ENCODE measurements at regions not wholly inside any gene's neighbourhood (a gene's known extent, or its start where the extent isn't known, plus 50 kb on each side); places are given as distances from the start of the nearest gene placed in this dataset.

DNA sequence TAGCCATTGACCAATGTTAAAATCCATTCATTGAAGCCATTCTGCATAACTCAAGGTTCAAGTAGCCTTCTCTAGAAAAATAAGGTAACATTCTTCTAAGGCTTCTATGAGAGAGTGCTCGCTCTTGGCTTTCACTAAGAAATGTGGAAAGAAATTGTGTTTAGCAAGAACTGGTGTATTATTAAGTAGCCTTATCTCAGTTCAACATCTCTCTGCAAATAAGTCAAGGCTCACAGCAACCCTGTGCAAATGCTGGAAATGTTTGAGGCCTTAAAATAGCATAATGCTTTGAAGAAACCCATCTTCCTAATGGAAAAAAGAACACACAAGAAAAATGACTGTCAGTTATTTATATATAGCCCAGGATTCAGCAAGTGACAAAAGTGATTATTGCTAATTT is 254.1 kb upstream of the PROX1 start:
- in situ Hi-C loops (cut with HindIII; ENCODE audit: low pct_unique_long_range_greater_than_20kb, low sequenced_read_pairs): no loop called here
- DNase-seq (ENCODE audit: low read depth, low spot score): no peak

DNA sequence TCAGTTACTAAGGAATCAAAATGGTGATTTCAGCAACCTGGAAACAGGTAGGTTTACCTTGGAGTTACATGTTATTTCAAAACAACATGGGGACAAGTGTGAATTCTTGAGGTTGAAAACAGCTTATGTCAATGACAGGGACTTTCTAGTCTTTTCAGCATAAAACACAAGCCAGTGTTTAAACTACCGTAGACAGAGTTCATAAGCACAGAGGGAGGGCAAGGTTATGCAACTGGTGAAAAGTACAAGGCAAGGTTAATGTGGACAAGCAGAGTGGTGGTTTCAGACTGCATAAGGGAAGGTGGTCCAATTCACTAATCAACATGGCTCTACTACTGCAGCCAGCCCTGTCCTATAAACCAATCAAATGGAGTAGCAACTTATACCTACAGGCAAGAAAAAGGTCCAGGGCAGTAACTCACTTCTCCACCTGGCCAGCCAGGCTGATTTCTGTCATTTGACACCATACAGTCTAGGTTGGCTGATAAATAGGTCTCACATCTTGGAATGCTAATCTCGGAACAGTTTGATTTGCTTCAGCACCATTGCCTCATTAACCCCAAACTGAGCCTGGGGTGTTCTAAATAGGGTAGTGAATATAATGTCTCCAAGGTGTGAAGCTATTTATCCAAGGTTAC is 250.3 kb upstream of the PROX1 start:
- in situ Hi-C loops (cut with HindIII; ENCODE audit: low pct_unique_long_range_greater_than_20kb, low sequenced_read_pairs): no loop called here
- no peak for DNase-seq (ENCODE audit: low read depth, low spot score)

DNA sequence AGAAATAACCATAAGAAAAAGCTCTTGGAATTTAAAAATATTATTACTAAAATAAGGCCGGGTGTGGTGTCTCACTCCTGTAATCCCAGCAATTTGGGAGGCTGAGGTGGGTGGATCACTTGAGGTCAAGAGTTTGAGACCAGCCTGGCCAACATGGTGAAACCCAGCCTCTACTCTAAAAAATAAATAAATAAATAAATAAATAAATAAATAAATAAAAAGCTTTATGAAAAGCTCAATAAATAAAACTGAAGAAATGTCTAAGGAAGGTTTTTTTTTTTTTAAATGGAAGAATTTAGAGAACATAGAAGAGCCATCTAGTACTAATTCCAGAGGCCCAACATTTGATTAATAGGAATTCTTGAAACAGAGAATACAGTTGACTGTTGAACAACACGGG is 249.1 kb upstream of the PROX1 start:
- in situ Hi-C loops (cut with HindIII; ENCODE audit: low pct_unique_long_range_greater_than_20kb, low sequenced_read_pairs): no loop called here
- no peak for DNase-seq (ENCODE audit: low read depth, low spot score)

DNA sequence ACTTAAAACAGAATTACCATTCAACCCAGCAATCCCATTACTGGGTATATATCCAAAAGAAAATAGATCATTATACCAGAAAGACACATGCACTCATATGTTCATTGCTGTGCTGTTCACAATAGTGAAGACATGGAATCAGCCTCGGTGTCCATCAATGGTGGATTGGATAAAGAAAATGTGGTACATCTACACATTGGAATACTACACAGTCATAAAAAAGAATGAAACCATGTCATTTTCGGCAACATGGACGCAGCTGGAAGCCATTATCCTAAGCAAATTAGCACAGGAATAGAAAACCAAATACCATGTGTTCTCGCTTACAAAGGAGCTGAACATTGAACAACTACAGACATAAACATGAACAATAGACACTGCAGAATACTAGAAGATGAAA is 244.8 kb upstream of the PROX1 start:
- no peak for DNase-seq (ENCODE audit: low read depth, low spot score)
- in situ Hi-C loops (cut with HindIII; ENCODE audit: low pct_unique_long_range_greater_than_20kb, low sequenced_read_pairs): no loop called here

DNA sequence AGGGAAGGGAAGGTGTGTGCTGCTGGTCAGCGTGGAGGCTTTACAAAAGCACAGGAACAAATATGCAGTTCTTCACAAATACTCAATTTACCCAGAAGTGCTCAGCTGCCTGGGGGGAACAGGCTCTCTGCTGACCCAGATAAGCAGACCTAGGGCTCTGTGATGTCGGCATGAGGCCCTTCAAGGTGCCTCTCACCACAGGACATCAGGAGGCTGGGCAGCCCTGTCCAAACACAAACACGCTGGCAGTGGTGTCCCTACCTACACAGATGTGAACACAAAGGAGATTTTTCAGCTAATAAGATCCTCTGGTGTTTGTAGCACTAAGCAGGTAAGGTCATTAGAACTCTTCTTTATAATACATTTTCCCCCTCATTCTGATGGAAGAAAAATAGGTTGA is 243.0 kb upstream of the PROX1 start:
- in situ Hi-C loops (cut with HindIII; ENCODE audit: low pct_unique_long_range_greater_than_20kb, low sequenced_read_pairs): no loop called here

DNA sequence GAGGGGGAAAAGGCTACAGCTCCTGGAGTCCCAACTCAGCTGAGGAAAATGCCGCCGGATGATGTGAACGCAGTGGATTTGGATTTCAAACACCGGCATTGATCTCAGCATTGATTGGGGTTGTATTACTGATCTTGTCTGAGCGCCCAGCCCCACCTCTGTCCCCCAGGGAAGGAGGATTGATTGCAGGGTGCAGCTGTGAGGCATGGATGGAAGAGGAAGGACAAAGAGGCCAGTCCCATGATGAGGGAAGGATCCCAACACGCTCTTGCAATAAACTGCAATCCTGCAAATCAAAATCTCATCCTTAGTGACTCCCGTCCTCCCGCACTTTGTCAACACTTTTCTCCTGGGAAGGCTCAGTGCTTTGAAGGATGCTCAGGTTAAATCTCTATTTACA is 242.3 kb upstream of the PROX1 start:
- no peak for DNase-seq (ENCODE audit: low read depth, low spot score)

More for the DNA sequence above, 243.0 kb upstream of the PROX1 start:
- no peak for DNase-seq (ENCODE audit: low read depth, low spot score)

DNA sequence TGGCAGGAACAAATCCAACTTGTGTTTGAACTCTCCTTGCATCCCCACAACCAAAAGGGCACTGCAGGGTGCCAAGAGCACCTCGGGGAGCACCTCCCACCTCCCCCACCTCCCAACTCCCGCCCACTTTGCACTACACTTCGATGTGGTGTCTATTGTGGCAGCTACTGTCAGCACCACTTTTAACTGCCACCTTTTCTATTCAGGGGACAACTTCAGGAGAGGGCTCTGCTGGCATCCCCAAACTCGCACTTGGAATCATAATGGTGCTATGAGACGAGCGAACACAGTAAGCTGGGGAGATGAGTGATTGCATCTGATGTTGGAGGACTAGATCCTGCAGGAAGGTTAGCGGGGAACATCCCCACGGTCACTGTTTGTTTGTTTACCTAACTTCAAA is 238.2 kb upstream of the PROX1 start:
- in situ Hi-C loops (cut with HindIII; ENCODE audit: low pct_unique_long_range_greater_than_20kb, low sequenced_read_pairs): no loop called here
- DNase-seq (ENCODE audit: low read depth, low spot score): no peak

More for the DNA sequence above, 242.3 kb upstream of the PROX1 start:
- in situ Hi-C loops (cut with HindIII; ENCODE audit: low pct_unique_long_range_greater_than_20kb, low sequenced_read_pairs): no loop called here

DNA sequence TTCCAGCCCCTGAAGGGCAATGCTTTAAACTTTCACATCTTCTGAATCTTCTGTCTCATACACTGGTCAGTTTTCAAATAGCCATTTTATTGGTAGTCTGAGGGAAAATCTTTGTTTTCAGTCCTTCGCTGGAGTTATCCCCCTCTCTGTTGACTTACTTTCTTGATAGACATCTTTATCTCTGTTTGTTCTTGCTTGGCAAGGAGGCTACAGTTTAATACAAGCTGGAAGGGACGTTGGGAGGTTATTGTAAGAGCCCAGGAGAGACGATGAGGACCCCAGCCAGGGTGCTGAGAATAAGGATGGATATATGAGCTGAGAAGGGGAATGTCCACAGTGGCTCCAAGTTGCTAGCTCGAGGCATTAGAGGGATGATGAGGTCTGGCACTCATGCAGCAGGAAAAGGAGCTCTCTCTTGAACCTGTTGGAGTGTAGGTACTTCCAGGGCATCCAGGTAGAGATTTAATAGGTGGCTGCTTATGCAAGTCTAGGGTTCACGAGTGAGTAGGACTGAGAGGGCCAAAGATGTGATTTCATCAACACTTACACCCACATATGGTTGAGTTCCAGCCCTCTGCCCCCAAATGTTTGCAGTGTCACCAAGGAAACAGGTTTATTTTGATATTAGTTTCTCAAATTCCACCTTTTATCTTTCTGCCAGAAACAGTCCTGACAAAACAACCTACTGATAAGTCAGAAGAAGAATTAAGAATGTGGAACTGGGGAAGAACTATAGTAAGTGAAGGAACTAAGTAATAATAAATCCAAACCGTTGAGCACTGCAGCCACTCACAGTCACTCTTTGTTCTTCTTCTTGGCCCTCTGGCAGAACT is 237.3 kb upstream of the PROX1 start:
- in situ Hi-C loops (cut with HindIII; ENCODE audit: low pct_unique_long_range_greater_than_20kb, low sequenced_read_pairs): no loop called here
- DNase-seq (ENCODE audit: low read depth, low spot score): no peak

DNA sequence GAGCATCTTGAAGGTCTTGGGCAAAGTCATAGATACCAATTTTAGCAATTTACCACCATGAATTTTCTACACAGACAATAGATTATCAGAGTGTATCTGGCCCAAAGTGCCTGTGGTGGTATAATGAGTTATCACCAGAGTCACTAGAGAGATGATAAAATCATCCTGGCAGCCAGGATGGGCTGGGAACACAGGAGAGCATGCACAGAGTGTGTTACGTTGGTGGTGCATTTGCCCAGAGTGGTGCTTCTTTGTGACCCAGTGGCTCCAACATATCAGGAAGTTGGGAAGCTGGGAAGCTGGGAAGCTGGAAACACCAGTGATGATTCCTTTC is 236.7 kb upstream of the PROX1 start:
- in situ Hi-C loops (cut with HindIII; ENCODE audit: low pct_unique_long_range_greater_than_20kb, low sequenced_read_pairs): no loop called here
- DNase-seq (ENCODE audit: low read depth, low spot score): no peak

DNA sequence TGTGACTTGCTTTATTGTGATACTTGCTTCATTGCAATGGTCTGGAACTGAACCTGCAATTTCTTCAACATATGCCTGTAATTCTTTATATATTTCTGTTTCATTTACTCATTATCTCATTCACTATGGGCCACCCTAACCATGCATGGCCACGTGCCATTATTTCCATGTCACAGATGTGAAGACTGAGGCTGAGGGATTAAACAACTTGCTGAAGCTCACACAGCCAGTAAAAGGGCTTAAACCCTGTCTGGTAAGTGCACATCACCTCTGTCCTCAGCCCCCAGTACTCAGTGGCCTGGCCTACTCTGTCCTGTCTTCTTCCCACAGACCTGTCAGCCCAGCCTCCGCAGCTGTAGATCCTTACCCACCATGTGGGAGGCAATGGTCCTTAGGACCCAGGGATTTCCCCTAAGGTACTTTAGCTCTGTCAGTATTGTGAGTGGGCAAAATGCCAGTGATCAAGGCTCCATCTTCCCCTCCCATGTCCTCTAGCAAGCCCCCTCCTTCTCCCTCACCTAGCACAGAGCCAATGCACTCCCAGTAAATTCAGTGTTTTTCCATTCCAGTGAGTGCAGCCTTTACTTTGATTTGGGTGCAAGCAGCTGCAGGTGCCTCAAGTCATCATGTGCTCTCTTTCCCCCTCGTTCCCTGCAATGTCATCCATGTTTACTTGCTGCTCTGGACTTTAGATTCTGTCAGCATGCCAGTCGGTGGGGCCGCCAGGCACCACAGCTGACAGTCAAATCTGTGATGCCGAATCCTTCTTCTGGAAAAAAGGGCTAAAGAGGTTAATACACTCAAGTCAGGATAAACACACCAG is 228.2 kb upstream of the PROX1 start:
- in situ Hi-C loops (cut with HindIII; ENCODE audit: low pct_unique_long_range_greater_than_20kb, low sequenced_read_pairs): no loop called here
- no peak for DNase-seq (ENCODE audit: low read depth, low spot score)

DNA sequence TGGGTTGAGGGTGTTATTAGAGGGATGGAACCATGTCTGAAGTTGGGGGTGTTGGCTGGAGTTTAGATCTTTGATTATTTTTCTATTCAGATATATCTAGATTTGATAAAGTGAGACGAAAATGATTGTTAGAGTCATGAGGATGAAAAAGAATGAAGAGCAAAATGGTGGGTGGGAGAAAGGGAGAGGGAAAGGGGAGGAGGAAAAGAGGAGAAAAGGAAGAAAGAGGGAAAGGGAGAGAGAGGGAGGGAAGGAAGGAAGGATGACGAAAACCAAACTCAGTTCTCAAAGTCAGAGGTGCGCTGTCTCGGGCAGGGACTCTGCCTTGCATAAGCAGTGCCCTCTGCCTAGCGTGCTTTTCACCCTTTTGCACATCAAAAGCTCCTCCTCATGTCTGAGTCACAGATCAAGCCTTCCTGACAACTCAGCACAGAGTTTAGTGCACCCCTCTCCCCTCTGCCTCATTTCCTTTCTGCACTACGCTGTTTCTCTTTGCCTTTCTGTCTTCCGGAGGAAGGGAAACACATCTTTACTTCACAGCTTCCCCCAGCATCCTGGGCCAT is 225.8 kb upstream of the PROX1 start:
- no peak for DNase-seq (ENCODE audit: low read depth, low spot score)
- in situ Hi-C loops (cut with HindIII; ENCODE audit: low pct_unique_long_range_greater_than_20kb, low sequenced_read_pairs): no loop called here

DNA sequence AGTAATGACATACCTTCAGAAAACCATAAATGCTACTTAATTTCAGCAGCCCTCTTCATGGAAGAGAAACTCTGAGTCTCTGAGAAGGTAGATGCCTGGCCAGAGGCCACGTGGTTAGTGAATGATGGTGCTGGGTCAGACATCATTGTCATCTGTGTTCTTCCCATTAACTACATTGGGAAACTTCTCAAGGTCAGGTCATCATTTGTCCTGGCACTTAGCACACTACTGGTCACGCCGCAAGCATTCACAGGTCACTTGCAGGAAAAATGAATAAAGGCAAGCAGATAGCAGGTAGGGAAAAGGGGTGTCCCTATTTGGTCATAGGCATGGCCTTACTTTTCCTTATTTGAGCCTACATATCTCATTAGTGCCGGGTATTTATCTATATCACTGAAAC is 220.1 kb upstream of the PROX1 start:
- no peak for DNase-seq (ENCODE audit: low read depth, low spot score)
- in situ Hi-C loops (cut with HindIII; ENCODE audit: low pct_unique_long_range_greater_than_20kb, low sequenced_read_pairs): no loop called here

DNA sequence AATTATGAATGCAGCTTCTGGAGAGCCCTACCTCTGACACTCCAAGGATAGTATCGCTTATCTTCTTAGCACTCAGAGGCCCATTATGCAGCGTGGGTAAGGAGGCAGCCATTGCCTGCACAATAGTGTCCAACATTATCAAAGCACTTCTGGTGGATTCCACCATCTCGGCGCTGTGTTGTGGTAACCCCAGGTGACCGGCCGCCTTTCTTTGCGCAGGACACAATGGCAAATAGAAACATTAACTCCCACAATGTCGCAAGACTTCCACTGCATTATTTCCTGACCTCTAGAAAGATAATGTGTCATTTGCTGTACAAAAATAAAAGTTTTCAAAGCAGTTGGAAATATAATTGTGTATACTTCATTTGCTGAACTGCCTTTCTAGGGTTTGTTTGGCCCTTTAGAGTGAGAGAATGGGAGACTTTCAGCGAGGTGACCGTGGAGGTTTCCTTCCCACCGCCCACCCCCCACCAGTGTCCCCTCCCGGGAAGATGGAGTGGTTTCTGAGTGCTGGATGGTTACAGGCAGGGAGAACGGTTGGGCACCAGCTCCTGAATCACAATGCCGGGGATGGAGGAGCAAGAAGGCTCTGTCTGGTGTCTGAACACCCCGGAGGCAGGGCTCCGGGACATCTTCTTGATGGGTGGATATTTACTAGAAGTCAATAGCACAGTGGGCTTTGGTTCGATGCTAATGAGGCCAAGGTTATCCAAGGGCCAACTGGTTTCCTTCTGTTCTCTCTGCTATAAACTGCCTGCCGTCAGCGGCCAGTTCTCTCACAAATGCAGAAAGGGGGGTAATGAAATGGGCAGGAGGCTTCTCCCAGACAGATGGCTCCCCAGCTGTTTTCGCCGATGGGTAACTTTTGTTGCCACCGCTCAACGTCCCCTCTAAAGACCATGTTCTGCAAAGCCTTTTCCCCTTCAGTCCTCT is 215.4 kb upstream of the PROX1 start:
- DNase-seq (ENCODE audit: low read depth, low spot score): no peak
- in situ Hi-C loops (cut with HindIII; ENCODE audit: low pct_unique_long_range_greater_than_20kb, low sequenced_read_pairs): no loop called here

DNA sequence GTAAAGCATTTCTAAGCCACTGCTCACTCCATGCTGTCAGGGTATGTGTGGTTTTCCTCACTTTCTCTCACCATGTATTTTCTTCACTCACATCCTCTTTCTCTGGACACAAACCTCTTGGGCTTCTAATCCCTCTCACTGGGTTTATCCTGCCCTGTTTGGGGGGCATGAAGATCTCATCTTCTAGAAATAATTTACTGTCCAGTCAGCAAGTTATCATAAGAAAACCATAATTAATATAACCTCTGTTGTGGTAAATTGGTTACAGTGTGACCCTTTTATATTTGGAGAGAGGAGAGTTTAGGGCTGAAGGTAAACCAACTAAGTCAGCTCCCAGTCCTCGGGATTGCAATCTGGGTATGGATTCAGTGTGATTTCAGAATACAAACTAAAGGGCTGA is 213.8 kb upstream of the PROX1 start:
- in situ Hi-C loops (cut with HindIII; ENCODE audit: low pct_unique_long_range_greater_than_20kb, low sequenced_read_pairs): no loop called here
- no peak for DNase-seq (ENCODE audit: low read depth, low spot score)

DNA sequence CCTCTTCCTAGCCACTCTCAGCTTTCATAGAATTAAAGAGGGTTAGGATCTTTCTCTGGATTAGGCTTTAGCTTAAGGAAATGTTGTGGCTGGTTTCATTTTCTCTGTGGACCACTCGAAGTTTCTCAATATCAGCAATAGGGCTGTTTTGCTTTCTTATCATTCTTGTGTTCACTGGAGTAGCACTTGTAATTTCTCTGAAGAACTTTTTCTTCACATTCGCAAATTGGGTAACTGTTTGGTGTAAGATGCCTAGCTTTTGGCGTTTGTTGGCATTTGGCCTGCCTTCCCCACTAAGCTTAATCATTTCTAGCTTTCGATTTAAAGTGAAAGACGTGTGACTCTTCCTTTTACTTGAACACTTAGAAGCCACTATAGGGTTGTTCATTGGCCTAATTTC is 210.8 kb upstream of the PROX1 start:
- no peak for DNase-seq (ENCODE audit: low read depth, low spot score)
- in situ Hi-C loops (cut with HindIII; ENCODE audit: low pct_unique_long_range_greater_than_20kb, low sequenced_read_pairs): no loop called here

DNA sequence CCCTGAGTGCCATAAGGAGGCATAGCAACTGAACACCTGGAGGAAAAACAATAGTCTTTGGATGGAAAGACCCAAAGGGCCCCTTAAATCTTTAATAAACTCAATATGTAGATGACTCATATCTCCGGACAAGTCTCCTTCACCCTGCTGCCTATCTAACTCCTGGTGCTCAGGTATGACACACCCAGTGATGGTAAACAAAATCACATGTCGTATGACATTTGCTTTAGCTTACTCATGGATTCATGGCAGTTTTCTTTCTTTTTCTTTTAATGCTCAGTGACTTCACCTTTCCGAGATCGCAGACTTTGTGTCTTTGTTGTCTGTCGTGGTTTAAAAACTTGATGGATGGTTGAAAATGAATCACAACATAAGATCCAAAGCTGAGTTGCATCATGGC is 208.5 kb upstream of the PROX1 start:
- in situ Hi-C loops (cut with HindIII; ENCODE audit: low pct_unique_long_range_greater_than_20kb, low sequenced_read_pairs): no loop called here

DNA sequence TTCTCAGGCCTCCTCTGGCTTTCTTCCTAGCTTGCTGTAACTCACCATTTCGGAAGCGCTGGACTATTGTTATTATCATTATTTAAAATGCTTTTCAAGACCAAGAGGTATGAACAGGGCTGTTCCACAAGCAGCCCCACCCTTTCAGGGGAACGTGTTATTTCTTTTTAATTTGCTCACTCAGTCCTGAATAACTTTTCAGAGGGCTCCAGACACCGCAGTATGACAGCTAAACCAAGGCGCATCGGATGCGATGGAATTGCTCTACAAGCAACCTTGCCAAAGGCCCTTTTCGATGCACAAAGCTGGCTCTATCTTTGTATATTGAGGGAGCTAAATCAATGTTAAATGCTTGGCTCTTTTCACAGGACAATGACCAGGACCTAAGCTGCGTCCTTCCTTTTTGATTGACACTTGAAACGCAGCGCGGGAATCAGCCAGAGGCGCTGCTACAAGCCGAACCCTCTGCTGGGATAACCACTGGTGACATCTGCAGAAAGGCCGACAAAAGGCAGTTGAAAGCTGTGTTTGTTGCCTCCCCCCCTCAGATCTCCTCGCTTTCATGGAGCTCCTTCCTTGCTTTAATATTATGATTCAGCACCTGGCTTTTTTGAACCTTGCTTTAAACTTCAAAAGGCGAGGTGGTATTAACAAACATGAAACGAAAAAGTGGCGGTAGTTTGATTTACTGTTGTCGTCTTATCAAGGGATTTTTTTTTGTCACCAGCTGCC is 204.7 kb upstream of the PROX1 start:
- in situ Hi-C loops (cut with HindIII; ENCODE audit: low pct_unique_long_range_greater_than_20kb, low sequenced_read_pairs): no loop called here
- no peak for DNase-seq (ENCODE audit: low read depth, low spot score)

More for the DNA sequence above, 208.5 kb upstream of the PROX1 start:
- no peak for DNase-seq (ENCODE audit: low read depth, low spot score)
